Gastrocnemius medialis (tissue), 4 donors: ENCODE measurements at regions not wholly inside any gene's neighbourhood (a gene's known extent, or its start where the extent isn't known, plus 50 kb on each side); places are given as distances from the start of the nearest gene placed in this dataset.

Experiments
- ATAC-seq, 2 donors: fragments of 150-250 bp; one replicate each; pipeline ENCODE4 v1.9.1; 2016
- DNase-seq, 2 donors: peaks; one replicate each; pipeline ENCODE4 v3.0.0-alpha.2; 2019
- H3K27ac ChIP-seq, 4 donors: fragments of 200-600 bp; sonication (generic); 1 replicate in 1 of 4; 2 replicates in 3 of 4; pipeline ENCODE4 v1.5.1; 2016 to 2018; ENCODE audit warnings: mild to moderate bottlenecking in 2 of 4, moderate library complexity in 1 of 4
- H3K27me3 ChIP-seq, 3 donors: fragments of 200-600 bp; sonication (generic) in 2 of 3; 1 replicate in 1 of 3; 2 replicates in 2 of 3; pipeline versions ENCODE4 v1.5.1 to v1.6.0; 2016 to 2019; ENCODE audit warnings: mild to moderate bottlenecking in 1 of 3, moderate library complexity in 1 of 3
- H3K36me3 ChIP-seq, 2 donors: fragments of 200-600 bp; sonication (generic) in 1 of 2; one replicate each; pipeline ENCODE4 v1.5.1; 2017 to 2018
- H3K4me1 ChIP-seq, 2 donors: fragments of 200-600 bp; sonication (generic) in 1 of 2; one replicate each; pipeline ENCODE4 v1.5.1; 2016 to 2017; ENCODE audit warnings: mild to moderate bottlenecking in 2 of 2
- H3K4me3 ChIP-seq, 4 donors: fragments of 200-600 bp; sonication (generic) in 3 of 4; 1 replicate in 1 of 4; 2 replicates in 3 of 4; pipeline ENCODE4 v1.5.1; 2016 to 2019; ENCODE audit warnings: mild to moderate bottlenecking in 2 of 4
- H3K9me3 ChIP-seq, 3 donors: fragments of 200-600 bp; sonication (generic) in 2 of 3; 1 replicate in 1 of 3; 2 replicates in 2 of 3; pipeline ENCODE4 v1.5.1; 2016 to 2019
- CTCF ChIP-seq, 5 experiments: fragments of 450-650 bp in 3 of 5; fragments of 200-600 bp in 2 of 5; sonication (generic) in 2 of 5; IDR thresholded peaks in 4 of 5; conservative IDR thresholded peaks in 1 of 5; 1 replicate in 4 of 5; 2 replicates in 1 of 5; pipeline ENCODE4 v1.5.1; 2016 to 2019; ENCODE audit warnings: antibody characterized with exemption in 5 of 5, mild to moderate bottlenecking in 3 of 5, moderate library complexity in 3 of 5
- POLR2A ChIP-seq, 2 donors: fragments of 450-650 bp; IDR thresholded peaks; one replicate each; pipeline ENCODE4 v1.6.1; 2017; ENCODE audit warnings: antibody characterized with exemption in 2 of 2, mild to moderate bottlenecking in 2 of 2, moderate library complexity in 2 of 2
- in situ Hi-C, 4 donors: fragments of 200-750 bp; cut with MboI; loops; one replicate each; pipeline versions ENCODE4 v1.15.0 to v1.8.0; 2017; ENCODE audit warnings: low sequenced_read_pairs in 4 of 4
- intact Hi-C: fragments of 100-400 bp; cut with DNase I; formaldehyde crosslinking; loops from one replicate; pipeline ENCODE4 v1.15.1; 2023; ENCODE audit warnings: low total_unique reads

GRCh38 chr18:66317243-66318090 is 286.4 kb downstream of the CDH19 start:
- no peak for DNase-seq

DNA sequence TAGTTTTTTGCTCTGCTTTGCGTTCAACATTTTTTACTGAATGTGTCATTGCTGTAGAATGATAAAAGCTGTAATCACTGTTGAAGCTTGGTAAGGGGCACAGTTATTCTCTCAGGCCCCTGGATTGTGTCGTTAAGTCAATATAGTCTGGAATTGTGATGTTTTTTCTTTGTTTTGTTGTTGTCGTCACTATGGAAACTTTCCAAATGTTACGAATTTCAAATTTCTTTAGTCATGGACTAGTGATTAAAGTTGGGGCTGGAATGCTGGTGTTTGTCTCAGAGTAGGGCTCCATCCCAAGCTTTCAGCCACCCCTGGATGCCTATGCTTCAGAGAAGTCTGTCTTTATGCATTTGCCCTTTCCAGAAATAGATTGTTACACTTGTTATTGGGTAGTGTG is 287.2 kb downstream of the CDH19 start:
- H3K27ac ChIP-seq, result no peak overlapping the region
- no peaks in the 10 kb centered on the region for H3K9me3 ChIP-seq
- H3K4me3 ChIP-seq, result no peak overlapping the region
- H3K27me3 ChIP-seq, result no peaks in the 10 kb centered on the region
- TF ChIP-seq CTCF (IDR thresholded peaks at IDR 0.05 in 4 of 5, conservative IDR thresholded peaks at IDR 0.05 in 1 of 5) (no peak), POLR2A (IDR thresholded peaks at IDR 0.05) (no peak)
- no peaks in the 10 kb centered on the region for H3K36me3 ChIP-seq
- DNase-seq, result no peak
- in situ Hi-C loops (no loop called here), intact Hi-C loops (no loop called here)
- no peaks in the 10 kb centered on the region for H3K4me1 ChIP-seq
- no peak for ATAC-seq

More at GRCh38 chr18:66317243-66318090, 286.4 kb downstream of the CDH19 start:
- H3K4me1 ChIP-seq, result no peaks in the 10 kb centered on the region
- no peak overlapping the region for H3K27ac ChIP-seq
- H3K4me3 ChIP-seq, result no peak overlapping the region
- H3K27me3 ChIP-seq, result no peaks in the 10 kb centered on the region
- ATAC-seq, result no peak
- TF ChIP-seq CTCF (IDR thresholded peaks at IDR 0.05 in 4 of 5, conservative IDR thresholded peaks at IDR 0.05 in 1 of 5) (no peak), POLR2A (IDR thresholded peaks at IDR 0.05) (no peak)
- intact Hi-C loops (no loop called here), in situ Hi-C loops (no loop called here)
- no peaks in the 10 kb centered on the region for H3K9me3 ChIP-seq
- no peaks in the 10 kb centered on the region for H3K36me3 ChIP-seq

DNA sequence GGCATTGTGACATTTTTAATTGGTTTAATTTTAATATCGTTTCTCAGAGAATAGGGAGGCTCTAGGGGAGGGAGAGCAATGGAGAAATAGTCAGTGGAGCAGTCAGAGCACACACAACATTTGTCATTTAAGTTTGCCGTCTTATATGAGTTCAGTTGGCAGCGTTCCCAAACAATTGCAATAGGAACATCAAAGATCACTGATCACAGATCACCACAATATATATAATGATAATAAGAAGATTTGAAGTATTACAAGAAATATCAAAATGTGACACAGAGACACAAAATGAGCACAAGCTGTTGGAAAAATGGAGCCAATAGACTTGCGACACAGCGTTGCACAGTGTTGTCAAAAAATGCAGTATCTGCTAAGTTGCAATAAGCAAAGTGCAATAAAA is 303.7 kb downstream of the CDH19 start:
- Histone ChIP-seq H3K27ac (no peak overlapping the region), H3K27me3 (no peaks in the 10 kb centered on the region), H3K36me3 (no peaks in the 10 kb centered on the region), H3K4me1 (no peaks in the 10 kb centered on the region), H3K4me3 (no peak overlapping the region), H3K9me3 (no peaks in the 10 kb centered on the region)
- DNase-seq (no peak), ATAC-seq (no peak)
- in situ Hi-C loops (no loop called here), intact Hi-C loops (no loop called here)
- TF ChIP-seq POLR2A (IDR thresholded peaks at IDR 0.05), result no peak
- TF ChIP-seq CTCF (IDR thresholded peaks at IDR 0.05 in 4 of 5, conservative IDR thresholded peaks at IDR 0.05 in 1 of 5), result no peak

DNA sequence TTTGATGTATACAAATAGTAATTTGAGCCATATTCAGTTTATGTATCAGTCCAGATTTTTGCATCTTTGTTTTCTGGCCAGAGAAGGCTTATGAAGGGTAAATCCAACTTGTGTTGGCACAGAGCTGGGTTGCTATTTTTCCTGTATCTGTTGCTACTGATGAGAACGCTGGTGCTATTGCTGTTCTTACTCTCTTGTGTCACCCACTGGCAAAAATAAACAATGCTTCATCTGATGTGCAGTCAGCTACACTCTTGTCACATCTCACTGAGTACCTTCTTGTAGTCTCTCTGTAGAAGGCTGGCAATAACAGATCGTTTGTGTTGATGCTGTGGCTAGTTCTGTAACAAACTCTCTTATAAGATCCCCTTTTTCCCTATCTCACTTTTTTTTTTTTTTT is 323.4 kb downstream of the CDH19 start:
- Histone ChIP-seq H3K9me3 (no peaks in the 10 kb centered on the region), H3K4me1 (no peaks in the 10 kb centered on the region), H3K27me3 (no peaks in the 10 kb centered on the region), H3K4me3 (no peak overlapping the region), H3K36me3 (no peaks in the 10 kb centered on the region), H3K27ac (no peak overlapping the region)
- TF ChIP-seq POLR2A (IDR thresholded peaks at IDR 0.05), result no peak
- no peak for TF ChIP-seq CTCF (IDR thresholded peaks at IDR 0.05 in 4 of 5, conservative IDR thresholded peaks at IDR 0.05 in 1 of 5)
- DNase-seq (no peak), ATAC-seq (no peak)
- in situ Hi-C loops (no loop called here), intact Hi-C loops (no loop called here)
